ENCODE measurements at regions not wholly inside any gene's neighbourhood (a gene's known extent, or its start where the extent isn't known, plus 50 kb on each side); places are given as distances from the start of the nearest gene placed in this dataset.

DNA sequence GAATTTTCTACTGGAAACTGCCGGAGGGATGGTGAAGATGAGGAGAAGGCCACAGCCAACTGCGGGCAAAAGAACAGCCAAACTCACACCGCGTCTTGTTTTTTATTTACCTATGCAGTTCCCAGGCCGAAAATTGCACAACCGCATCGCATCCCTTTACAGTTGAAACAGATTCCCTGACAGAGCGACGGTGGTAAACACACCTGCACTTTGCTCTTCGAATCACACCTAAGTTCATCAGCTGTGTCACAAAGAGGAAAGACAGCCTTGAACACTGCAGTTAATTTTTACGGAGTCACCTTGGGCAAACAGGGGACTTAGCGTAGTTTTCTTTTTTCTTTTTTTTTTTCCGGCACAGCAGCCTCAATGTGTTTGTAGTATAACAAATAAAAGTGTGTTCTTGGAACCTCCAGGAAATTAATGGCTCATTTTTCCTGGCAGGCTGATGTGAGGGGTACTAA lies 272.0 kb upstream of the DIO3 start:
- TF ChIP-seq EZH2 (IDR thresholded peaks at IDR 0.05): no peak
- no peak for TF ChIP-seq POLR2AphosphoS5 (IDR thresholded peaks at IDR 0.05; ENCODE audit: borderline replicate concordance, low read depth, low read length)
- no peak for TF ChIP-seq FOXP2 (optimal IDR thresholded peaks at IDR 0.05; ENCODE audit: control extremely low read depth, extremely low read length, insufficient read depth)

Measured in SK-N-MC (cell line).